Gastroesophageal sphincter (tissue), 4 donors: ENCODE measurements at regions not wholly inside any gene's neighbourhood (a gene's known extent, or its start where the extent isn't known, plus 50 kb on each side); places are given as distances from the start of the nearest gene placed in this dataset.
"Not testable (repeated sequence)": the region's sequence is repeated elsewhere in the genome, so short reads cannot be mapped to it uniquely, and the experiment has no call there.

Experiments used
- ATAC-seq: fragments of 150-250 bp; one replicate; pipeline ENCODE4 v1.9.1; 2016; ENCODE audit warnings: mild to moderate bottlenecking, moderate library complexity
- H3K27ac ChIP-seq, 4 donors: fragments of 200-600 bp; sonication (generic) in 3 of 4; 1 replicate in 3 of 4; 2 replicates in 1 of 4; pipeline ENCODE4 v1.5.1; 2016 to 2019
- H3K27me3 ChIP-seq: fragments of 200-600 bp; sonication (generic); one replicate; pipeline ENCODE4 v1.5.1; 2019
- H3K36me3 ChIP-seq, 2 donors: fragments of 200-600 bp; sonication (generic); one replicate each; pipeline ENCODE4 v1.5.1; 2019; ENCODE audit warnings: control low read depth in 1 of 2
- H3K4me1 ChIP-seq, 3 donors: fragments of 200-600 bp; sonication (generic); 1 replicate in 2 of 3; 2 replicates in 1 of 3; pipeline ENCODE4 v1.5.1; 2016 to 2019; ENCODE audit warnings: control low read depth in 2 of 3
- H3K4me3 ChIP-seq, 2 donors: fragments of 200-600 bp; sonication (generic); one replicate each; pipeline ENCODE4 v1.5.1; 2019; ENCODE audit warnings: mild to moderate bottlenecking in 1 of 2, moderate library complexity in 1 of 2
- H3K9me3 ChIP-seq, 3 donors: fragments of 200-600 bp; sonication (generic); one replicate each; pipeline ENCODE4 v1.5.1; 2017 to 2019; ENCODE audit warnings: control low read depth in 2 of 3
- CTCF ChIP-seq, 4 experiments: fragments of 200-600 bp in 2 of 4; fragments of 450-650 bp in 2 of 4; sonication (generic) in 1 of 4; IDR thresholded peaks; one replicate each; pipeline ENCODE4 v1.5.1; 2017 to 2019; ENCODE audit warnings: antibody characterized with exemption in 4 of 4, mild to moderate bottlenecking in 2 of 4, moderate library complexity in 2 of 4
- EP300 ChIP-seq: sonication (generic); formaldehyde crosslinking; IDR thresholded peaks from one replicate; pipeline ENCODE4 v1.6.1; 2017; ENCODE audit warnings: antibody characterized with exemption, mild to moderate bottlenecking
- POLR2A ChIP-seq, 2 donors: fragments of 450-650 bp; IDR thresholded peaks; one replicate each; pipeline ENCODE4 v1.6.1; 2017; ENCODE audit warnings: antibody characterized with exemption in 2 of 2, mild to moderate bottlenecking in 2 of 2, moderate library complexity in 1 of 2
- POLR2AphosphoS5 ChIP-seq: sonication (generic); formaldehyde crosslinking; IDR thresholded peaks from one replicate; pipeline ENCODE4 v1.6.1; 2017; ENCODE audit warnings: antibody characterized with exemption
- WGBS, 2 donors: methylation state at CpG; one replicate each; pipeline ENCODE4 v1.1.5; 2018; ENCODE audit warnings: low coverage in 1 of 2; 5-methylcytosine and 5-hydroxymethylcytosine counted together

- H3K4me1 ChIP-seq: no peaks in the 10 kb centered on the region
- H3K27me3 ChIP-seq: peaks cover 21% of the 10 kb centered on the region
- no peaks in the 10 kb centered on the region for H3K36me3 ChIP-seq
- H3K4me3 ChIP-seq: no peak overlapping the region
- 28 to 42% methylated on average over 2 to 3 of the region's 3 CpGs for WGBS, 2 donors
- ATAC-seq: no peak
- H3K9me3 ChIP-seq: no peaks in the 10 kb centered on the region
- no peak overlapping the region for H3K27ac ChIP-seq
- no peak for TF ChIP-seq POLR2A (IDR thresholded peaks at IDR 0.05)
- no peak for TF ChIP-seq CTCF (IDR thresholded peaks at IDR 0.05)
- no peak for TF ChIP-seq EP300
- TF ChIP-seq POLR2AphosphoS5: no peak
Observed at GRCh38 chr14:106318700-106319099, 792.3 kb downstream of the TMEM121 start.

- ATAC-seq, H3K36me3 ChIP-seq, H3K9me3 ChIP-seq, H3K4me3 ChIP-seq, H3K4me1 ChIP-seq, H3K27ac ChIP-seq: not testable (repeated sequence)
- WGBS, 2 donors: 72 to 81% methylated on average over 7 to 17 of the region's 17 CpGs
- peaks cover 26% of the 10 kb centered on the region for H3K27me3 ChIP-seq
Observed at GRCh38 chr14:106323970-106324369, 797.6 kb downstream of the TMEM121 start.

GRCh38 chr14:106327234-106327633, 800.9 kb downstream of the TMEM121 start:
- H3K27ac ChIP-seq: no peak overlapping the region
- no peaks in the 10 kb centered on the region for H3K36me3 ChIP-seq
- H3K4me1 ChIP-seq: no peaks in the 10 kb centered on the region
- H3K4me3 ChIP-seq: no peak overlapping the region
- H3K27me3 ChIP-seq: peaks cover 14% of the 10 kb centered on the region
- no peak for ATAC-seq
- TF ChIP-seq POLR2A (IDR thresholded peaks at IDR 0.05): no peak
- TF ChIP-seq EP300: no peak
- TF ChIP-seq CTCF (IDR thresholded peaks at IDR 0.05): no peak
- no peak for TF ChIP-seq POLR2AphosphoS5
- 63 to 73% methylated on average over 3 of the region's 3 CpGs for WGBS, 2 donors
- no peaks in the 10 kb centered on the region for H3K9me3 ChIP-seq

- H3K4me1 ChIP-seq, H3K9me3 ChIP-seq, H3K27ac ChIP-seq, H3K36me3 ChIP-seq, ATAC-seq, H3K4me3 ChIP-seq: not testable (repeated sequence)
- WGBS, 2 donors: 63 to 67% methylated on average over 4 of the region's 4 CpGs
- peaks cover 10% of the 10 kb centered on the region for H3K27me3 ChIP-seq
Observed at GRCh38 chr14:106327702-106328353, 801.4 kb downstream of the TMEM121 start.

- not testable (repeated sequence) for H3K36me3 ChIP-seq, H3K27ac ChIP-seq, H3K9me3 ChIP-seq, H3K27me3 ChIP-seq, ATAC-seq, H3K4me1 ChIP-seq, H3K4me3 ChIP-seq
- 29 to 41% methylated on average over 3 to 4 of the region's 4 CpGs for WGBS, 2 donors
Observed at GRCh38 chr14:106329243-106329642, 802.9 kb downstream of the TMEM121 start.

GRCh38 chr14:106329987-106330774, 803.8 kb downstream of the TMEM121 start:
- not testable (repeated sequence) for H3K4me3 ChIP-seq, ATAC-seq, H3K27me3 ChIP-seq, H3K4me1 ChIP-seq, H3K27ac ChIP-seq, H3K9me3 ChIP-seq, H3K36me3 ChIP-seq
- 51 to 56% methylated on average over 5 to 6 of the region's 8 CpGs for WGBS, 2 donors

- not testable (repeated sequence) for H3K4me3 ChIP-seq, H3K9me3 ChIP-seq, H3K4me1 ChIP-seq, H3K27me3 ChIP-seq, ATAC-seq, H3K27ac ChIP-seq, H3K36me3 ChIP-seq
- TF ChIP-seq CTCF (IDR thresholded peaks at IDR 0.05): peak in 1 of 4 experiments; percentile 11
- 39 to 49% methylated on average over 14 to 16 of the region's 16 CpGs for WGBS, 2 donors
Observed at GRCh38 chr14:106334428-106335109, 808.2 kb downstream of the TMEM121 start.

- ATAC-seq, H3K27me3 ChIP-seq: not testable (repeated sequence)
- 30 to 47% methylated on average over 4 of the region's 6 CpGs for WGBS, 2 donors
Observed at GRCh38 chr14:106335110-106335429, 808.7 kb downstream of the TMEM121 start.

GRCh38 chr14:106338775-106339174, 812.4 kb downstream of the TMEM121 start:
- H3K36me3 ChIP-seq, H3K9me3 ChIP-seq, H3K27me3 ChIP-seq, H3K27ac ChIP-seq, ATAC-seq, H3K4me1 ChIP-seq, H3K4me3 ChIP-seq: not testable (repeated sequence)
- 49 to 55% methylated on average over 9 to 15 of the region's 15 CpGs for WGBS, 2 donors

More at GRCh38 chr14:106335110-106335429, 808.7 kb downstream of the TMEM121 start:
- H3K36me3 ChIP-seq, H3K9me3 ChIP-seq, H3K27ac ChIP-seq, H3K4me3 ChIP-seq, H3K4me1 ChIP-seq: not testable (repeated sequence)
